HepG2 (cell line): ENCODE measurements at regions not wholly inside any gene's neighbourhood (a gene's known extent, or its start where the extent isn't known, plus 50 kb on each side); places are given as distances from the start of the nearest gene placed in this dataset.

ENCODE experiments used
- ATAC-seq: fragments of 200-7000 bp; cut with Tn5 transposase; 3 replicates; pipeline ENCODE4 v1.9.1; 2020; ENCODE audit warnings: mild to moderate bottlenecking, moderate library complexity
- BruUV-seq: library from RNA; stranded (reverse); fragments of 400-500 nt; replicated peaks from 2 replicates; lab custom pipeline; 2021; lab: Mats Ljungman, UMichigan
- CTCF ChIA-PET: fragments of 300-600 bp; formaldehyde crosslinking; extraction: SDS; loops from one replicate; lab custom pipeline; 2021; ENCODE audit warnings: low total read pairs, inconsistent platforms, low intra/inter-chr PET ratio; lab: Yijun Ruan, JAX
- POLR2A ChIA-PET: fragments of 350-600 bp; sonication (Branson Sonifier 250); formaldehyde crosslinking; loops from one replicate; lab custom pipeline; 2020; ENCODE audit warnings: antibody characterized with exemption, inconsistent platforms; lab: Yijun Ruan, JAX
- DNase-seq: peaks from one replicate; pipeline ENCODE4 v3.0.0-alpha.2; 2015; ENCODE audit warnings: low spot score
- FAIRE-seq: peaks from 3 replicates; lab custom pipeline; 2011; peaks lifted over from hg19 to GRCh38; lab: Jason Lieb, UNC
- H2AFZ ChIP-seq: one replicate; pipeline ENCODE4 v1.6.1; 2011; ENCODE audit warnings: low read length, inconsistent platforms
- H3K27ac ChIP-seq: fragments of 300-600 bp; 3 replicates; pipeline ENCODE4 v1.8.0; 2011; ENCODE audit warnings: mixed run types, mild to moderate bottlenecking, mixed read lengths, low read length, inconsistent platforms; ENCODE audit not compliant: insufficient read depth; ENCODE audit errors: extremely low read length
- H3K27me3 ChIP-seq, 2 experiments: fragments of 200-600 bp in 1 of 2; 2 replicates in 1 of 2; 3 replicates in 1 of 2; pipeline versions ENCODE4 v1.6.0 to v1.8.0; 2011; ENCODE audit warnings: low read length in 2 of 2, mild to moderate bottlenecking in 2 of 2, moderate library complexity in 2 of 2, inconsistent platforms in 1 of 2; ENCODE audit not compliant: insufficient read depth in 2 of 2, control insufficient read depth in 1 of 2
- H3K36me3 ChIP-seq, 2 experiments: fragments of 200-600 bp in 1 of 2; replicated peaks in 1 of 2; 2 replicates in 1 of 2; 3 replicates in 1 of 2; pipeline versions ENCODE4 v1.5.1 to v1.8.0; 2011; ENCODE audit warnings: low read length in 2 of 2, inconsistent platforms in 1 of 2; ENCODE audit not compliant: insufficient read depth in 2 of 2, control insufficient read depth in 1 of 2
- H3K4me1 ChIP-seq: 2 replicates; pipeline ENCODE4 v1.5.1; 2012; ENCODE audit warnings: low read length, inconsistent platforms; ENCODE audit not compliant: insufficient read depth
- H3K4me2 ChIP-seq: 2 replicates; pipeline ENCODE4 v1.6.0; 2011; ENCODE audit warnings: low read depth, low read length, inconsistent platforms
- H3K4me3 ChIP-seq, 3 experiments: fragments of 200-600 bp in 1 of 3; sonication (generic), shearing (Covaris generic) in 1 of 3; replicated peaks in 1 of 3; 2 replicates each; pipeline ENCODE4 v1.5.1; 2011 to 2016; ENCODE audit warnings: low read length in 3 of 3, inconsistent platforms in 2 of 3, low read depth in 2 of 3, mild to moderate bottlenecking in 2 of 3, control low read depth in 1 of 3, mixed read lengths in 1 of 3; ENCODE audit not compliant: insufficient read depth in 1 of 3
- H3K79me2 ChIP-seq: one replicate; pipeline ENCODE4 v1.6.1; 2011; ENCODE audit warnings: low read length, inconsistent platforms; ENCODE audit not compliant: insufficient read depth
- H3K9ac ChIP-seq: 2 replicates; pipeline ENCODE4 v1.6.0; 2011; ENCODE audit warnings: mild to moderate bottlenecking, low read depth, low read length, inconsistent platforms; ENCODE audit not compliant: insufficient read depth
- H3K9me3 ChIP-seq: 2 replicates; pipeline ENCODE4 v1.5.1; 2012; ENCODE audit warnings: mild to moderate bottlenecking, low read length
- H4K20me1 ChIP-seq: 2 replicates; pipeline ENCODE4 v1.6.0; 2011; ENCODE audit warnings: inconsistent platforms, mild to moderate bottlenecking, low read length, moderate library complexity; ENCODE audit not compliant: insufficient read depth
- KLF11 ChIP-seq: IDR thresholded peaks from 2 replicates; pipeline ENCODE4 v1.6.1; 2016; ENCODE audit warnings: missing compliant biosample characterization
- NFATC3 ChIP-seq: sonication (generic); formaldehyde crosslinking; IDR thresholded peaks from 2 replicates; pipeline ENCODE4 v1.5.1; 2020; ENCODE audit warnings: mild to moderate bottlenecking, missing genetic modification reagents
- PAWR ChIP-seq: sonication (generic); formaldehyde crosslinking; IDR thresholded peaks from 2 replicates; pipeline ENCODE4 v1.4.0; 2020; ENCODE audit warnings: missing genetic modification reagents, mild to moderate bottlenecking, borderline replicate concordance
- PHF20 ChIP-seq: sonication (generic); formaldehyde crosslinking; IDR thresholded peaks from 2 replicates; pipeline ENCODE4 v1.5.0; 2020; ENCODE audit warnings: mild to moderate bottlenecking, missing genetic modification reagents
- RORA ChIP-seq: sonication (generic); formaldehyde crosslinking; IDR thresholded peaks from 2 replicates; pipeline ENCODE4 v1.5.0; 2020; ENCODE audit warnings: mild to moderate bottlenecking, missing genetic modification reagents, moderate library complexity
- SMARCE1 ChIP-seq: fragments of 450-650 bp; IDR thresholded peaks from 2 replicates; pipeline ENCODE4 v1.6.1; 2017; ENCODE audit warnings: borderline replicate concordance
- ZNF232 ChIP-seq: sonication (generic); formaldehyde crosslinking; IDR thresholded peaks from 2 replicates; pipeline ENCODE4 v1.4.0; 2020; ENCODE audit warnings: missing genetic modification reagents, borderline replicate concordance
- ZNF430 ChIP-seq: sonication (generic); formaldehyde crosslinking; IDR thresholded peaks from 2 replicates; pipeline ENCODE4 v1.9.0; 2021; ENCODE audit warnings: mild to moderate bottlenecking, missing genetic modification reagents
- ZNF652 ChIP-seq: IDR thresholded peaks from 2 replicates; pipeline ENCODE4 v1.6.1; 2016; ENCODE audit warnings: low read depth, borderline replicate concordance
- ZNF703 ChIP-seq: sonication (generic); formaldehyde crosslinking; IDR thresholded peaks from 2 replicates; pipeline ENCODE4 v1.5.1; 2020; ENCODE audit warnings: missing genetic modification reagents, mild to moderate bottlenecking, moderate library complexity, borderline replicate concordance
- ZNF724P ChIP-seq: sonication (generic); formaldehyde crosslinking; IDR thresholded peaks from 2 replicates; pipeline ENCODE4 v1.8.0; 2022; ENCODE audit warnings: missing genetic modification reagents, borderline replicate concordance
- ZNF75D ChIP-seq: sonication (generic); formaldehyde crosslinking; IDR thresholded peaks from 2 replicates; pipeline ENCODE4 v1.8.1; 2023; ENCODE audit warnings: missing genetic modification reagents, mild to moderate bottlenecking, borderline replicate concordance
- WGBS: methylation state at CpG from one replicate; pipeline ENCODE4 v1.1.6; 2017; ENCODE audit warnings: low lambda C conversion rate; 5-methylcytosine and 5-hydroxymethylcytosine counted together
- in situ Hi-C: cut with HindIII; loops from 2 replicates; pipeline ENCODE4 v1.10.0; 2017; ENCODE audit warnings: low pct_unique_long_range_greater_than_20kb; ENCODE audit not compliant: extremely low pct_ligation_motif_present
- intact Hi-C: fragments of 100-400 bp; cut with micrococcal nuclease; formaldehyde crosslinking; loops from one replicate; pipeline ENCODE4 v1.10.0; 2022; ENCODE audit not compliant: unreplicated experiment
- TF ChIP-seq, protein P1 (sequence below): sonication (generic); formaldehyde crosslinking; IDR thresholded peaks from 2 replicates; pipeline ENCODE4 v1.4.0; 2020; ENCODE audit warnings: mild to moderate bottlenecking, missing genetic modification reagents
- TF ChIP-seq, protein P2 (sequence below): sonication (generic); formaldehyde crosslinking; IDR thresholded peaks from 2 replicates; pipeline ENCODE4 v1.4.0; 2020; ENCODE audit warnings: mild to moderate bottlenecking, missing genetic modification reagents
- TF ChIP-seq, protein P3 (sequence below): sonication (generic); formaldehyde crosslinking; IDR thresholded peaks from 2 replicates; pipeline ENCODE4 v1.5.0; 2020; ENCODE audit warnings: mild to moderate bottlenecking, missing genetic modification reagents, moderate library complexity
- TF ChIP-seq, protein P4 (sequence below): sonication (generic); formaldehyde crosslinking; IDR thresholded peaks from 2 replicates; pipeline ENCODE4 v1.5.0; 2020; ENCODE audit warnings: missing genetic modification reagents
- TF ChIP-seq, protein P5 (sequence below): sonication (generic); formaldehyde crosslinking; IDR thresholded peaks from 2 replicates; pipeline ENCODE4 v1.4.0; 2020; ENCODE audit warnings: mild to moderate bottlenecking, missing genetic modification reagents

DNA sequence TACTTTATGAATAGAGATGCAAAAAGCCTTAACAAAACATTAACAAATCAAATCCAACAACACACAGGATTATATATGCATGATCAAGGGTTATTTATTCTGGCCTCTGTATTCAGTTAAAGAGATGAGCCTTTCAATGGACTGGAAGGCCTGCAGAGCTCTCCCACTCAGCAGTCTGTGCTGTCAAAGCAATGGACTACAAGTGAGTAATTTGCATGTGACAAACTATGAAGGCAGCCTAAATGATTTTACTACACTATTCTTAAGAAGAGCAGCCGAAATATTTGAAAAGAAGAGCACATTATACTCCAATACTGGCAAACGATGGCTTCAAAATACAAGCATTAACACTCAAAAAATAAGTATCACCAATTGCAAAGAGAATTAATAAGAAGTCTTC lies 250.4 kb upstream of the HSFY2 start:
- WGBS = 0% methylated on average over 2 of the region's 2 CpGs

More for the DNA sequence above, 250.4 kb upstream of the HSFY2 start:
- TF ChIP-seq, protein P1, sequence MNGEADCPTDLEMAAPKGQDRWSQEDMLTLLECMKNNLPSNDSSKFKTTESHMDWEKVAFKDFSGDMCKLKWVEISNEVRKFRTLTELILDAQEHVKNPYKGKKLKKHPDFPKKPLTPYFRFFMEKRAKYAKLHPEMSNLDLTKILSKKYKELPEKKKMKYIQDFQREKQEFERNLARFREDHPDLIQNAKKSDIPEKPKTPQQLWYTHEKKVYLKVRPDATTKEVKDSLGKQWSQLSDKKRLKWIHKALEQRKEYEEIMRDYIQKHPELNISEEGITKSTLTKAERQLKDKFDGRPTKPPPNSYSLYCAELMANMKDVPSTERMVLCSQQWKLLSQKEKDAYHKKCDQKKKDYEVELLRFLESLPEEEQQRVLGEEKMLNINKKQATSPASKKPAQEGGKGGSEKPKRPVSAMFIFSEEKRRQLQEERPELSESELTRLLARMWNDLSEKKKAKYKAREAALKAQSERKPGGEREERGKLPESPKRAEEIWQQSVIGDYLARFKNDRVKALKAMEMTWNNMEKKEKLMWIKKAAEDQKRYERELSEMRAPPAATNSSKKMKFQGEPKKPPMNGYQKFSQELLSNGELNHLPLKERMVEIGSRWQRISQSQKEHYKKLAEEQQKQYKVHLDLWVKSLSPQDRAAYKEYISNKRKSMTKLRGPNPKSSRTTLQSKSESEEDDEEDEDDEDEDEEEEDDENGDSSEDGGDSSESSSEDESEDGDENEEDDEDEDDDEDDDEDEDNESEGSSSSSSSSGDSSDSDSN (CRISPR knock-in tag) = no peak
- TF ChIP-seq, protein P2, sequence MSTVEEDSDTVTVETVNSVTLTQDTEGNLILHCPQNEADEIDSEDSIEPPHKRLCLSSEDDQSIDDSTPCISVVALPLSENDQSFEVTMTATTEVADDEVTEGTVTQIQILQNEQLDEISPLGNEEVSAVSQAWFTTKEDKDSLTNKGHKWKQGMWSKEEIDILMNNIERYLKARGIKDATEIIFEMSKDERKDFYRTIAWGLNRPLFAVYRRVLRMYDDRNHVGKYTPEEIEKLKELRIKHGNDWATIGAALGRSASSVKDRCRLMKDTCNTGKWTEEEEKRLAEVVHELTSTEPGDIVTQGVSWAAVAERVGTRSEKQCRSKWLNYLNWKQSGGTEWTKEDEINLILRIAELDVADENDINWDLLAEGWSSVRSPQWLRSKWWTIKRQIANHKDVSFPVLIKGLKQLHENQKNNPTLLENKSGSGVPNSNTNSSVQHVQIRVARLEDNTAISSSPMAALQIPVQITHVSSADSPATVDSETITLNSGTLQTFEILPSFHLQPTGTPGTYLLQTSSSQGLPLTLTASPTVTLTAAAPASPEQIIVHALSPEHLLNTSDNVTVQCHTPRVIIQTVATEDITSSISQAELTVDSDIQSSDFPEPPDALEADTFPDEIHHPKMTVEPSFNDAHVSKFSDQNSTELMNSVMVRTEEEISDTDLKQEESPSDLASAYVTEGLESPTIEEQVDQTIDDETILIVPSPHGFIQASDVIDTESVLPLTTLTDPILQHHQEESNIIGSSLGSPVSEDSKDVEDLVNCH (CRISPR knock-in tag) = no peak
- TF ChIP-seq, protein P3, sequence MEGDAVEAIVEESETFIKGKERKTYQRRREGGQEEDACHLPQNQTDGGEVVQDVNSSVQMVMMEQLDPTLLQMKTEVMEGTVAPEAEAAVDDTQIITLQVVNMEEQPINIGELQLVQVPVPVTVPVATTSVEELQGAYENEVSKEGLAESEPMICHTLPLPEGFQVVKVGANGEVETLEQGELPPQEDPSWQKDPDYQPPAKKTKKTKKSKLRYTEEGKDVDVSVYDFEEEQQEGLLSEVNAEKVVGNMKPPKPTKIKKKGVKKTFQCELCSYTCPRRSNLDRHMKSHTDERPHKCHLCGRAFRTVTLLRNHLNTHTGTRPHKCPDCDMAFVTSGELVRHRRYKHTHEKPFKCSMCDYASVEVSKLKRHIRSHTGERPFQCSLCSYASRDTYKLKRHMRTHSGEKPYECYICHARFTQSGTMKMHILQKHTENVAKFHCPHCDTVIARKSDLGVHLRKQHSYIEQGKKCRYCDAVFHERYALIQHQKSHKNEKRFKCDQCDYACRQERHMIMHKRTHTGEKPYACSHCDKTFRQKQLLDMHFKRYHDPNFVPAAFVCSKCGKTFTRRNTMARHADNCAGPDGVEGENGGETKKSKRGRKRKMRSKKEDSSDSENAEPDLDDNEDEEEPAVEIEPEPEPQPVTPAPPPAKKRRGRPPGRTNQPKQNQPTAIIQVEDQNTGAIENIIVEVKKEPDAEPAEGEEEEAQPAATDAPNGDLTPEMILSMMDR = no peak
- TF ChIP-seq ZNF703 (CRISPR knock-in tag) = no peak
- TF ChIP-seq ZNF75D (CRISPR knock-in tag) = no peak
- no peak for TF ChIP-seq SMARCE1
- no peak for TF ChIP-seq PHF20 (CRISPR knock-in tag)
- no peak for TF ChIP-seq ZNF430 (CRISPR knock-in tag)
- TF ChIP-seq ZNF652 (CRISPR knock-in tag) = no peak
- TF ChIP-seq PAWR (CRISPR knock-in tag) = no peak
- TF ChIP-seq KLF11 (CRISPR knock-in tag) = no peak
- TF ChIP-seq, protein P4, sequence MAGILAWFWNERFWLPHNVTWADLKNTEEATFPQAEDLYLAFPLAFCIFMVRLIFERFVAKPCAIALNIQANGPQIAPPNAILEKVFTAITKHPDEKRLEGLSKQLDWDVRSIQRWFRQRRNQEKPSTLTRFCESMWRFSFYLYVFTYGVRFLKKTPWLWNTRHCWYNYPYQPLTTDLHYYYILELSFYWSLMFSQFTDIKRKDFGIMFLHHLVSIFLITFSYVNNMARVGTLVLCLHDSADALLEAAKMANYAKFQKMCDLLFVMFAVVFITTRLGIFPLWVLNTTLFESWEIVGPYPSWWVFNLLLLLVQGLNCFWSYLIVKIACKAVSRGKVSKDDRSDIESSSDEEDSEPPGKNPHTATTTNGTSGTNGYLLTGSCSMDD (CRISPR knock-in tag) = no peak
- no peak for TF ChIP-seq NFATC3 (CRISPR knock-in tag)
- no peak for TF ChIP-seq ZNF232 (CRISPR knock-in tag)
- TF ChIP-seq, protein P5, sequence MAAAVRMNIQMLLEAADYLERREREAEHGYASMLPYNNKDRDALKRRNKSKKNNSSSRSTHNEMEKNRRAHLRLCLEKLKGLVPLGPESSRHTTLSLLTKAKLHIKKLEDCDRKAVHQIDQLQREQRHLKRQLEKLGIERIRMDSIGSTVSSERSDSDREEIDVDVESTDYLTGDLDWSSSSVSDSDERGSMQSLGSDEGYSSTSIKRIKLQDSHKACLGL (CRISPR knock-in tag) = no peak
- no peak for TF ChIP-seq ZNF724P (CRISPR knock-in tag)
- TF ChIP-seq RORA (CRISPR knock-in tag) = no peak
- Histone ChIP-seq H3K4me3 (no peak overlapping the region), H3K36me3 (no peaks in the 10 kb centered on the region), H2AFZ (no peak overlapping the region), H4K20me1 (no peaks in the 10 kb centered on the region), H3K27me3 (no peaks in the 10 kb centered on the region), H3K4me2 (no peak overlapping the region), H3K4me1 (no peaks in the 10 kb centered on the region), H3K9me3 (no peaks in the 10 kb centered on the region), H3K9ac (no peak overlapping the region), H3K79me2 (no peaks in the 10 kb centered on the region), H3K27ac (no peak overlapping the region)
- CTCF ChIA-PET = no interaction called here
- ATAC-seq (no peak), FAIRE-seq (no peak), DNase-seq (no peak)
- in situ Hi-C loops = no loop called here
- intact Hi-C loops = no loop called here
- POLR2A ChIA-PET = no interaction called here
- no TSS peak for BruUV-seq
